WTC11 (cell line): ENCODE measurements at regions not wholly inside any gene's neighbourhood (a gene's known extent, or its start where the extent isn't known, plus 50 kb on each side); places are given as distances from the start of the nearest gene placed in this dataset.
"Not testable (repeated sequence)": the region's sequence is repeated elsewhere in the genome, so short reads cannot be mapped to it uniquely, and the experiment has no call there.

ENCODE experiments used
- ATAC-seq: fragments of 200-7000 bp; cut with Tn5 transposase; 2 replicates; pipeline ENCODE4 v1.10.0; 2021; ENCODE audit warnings: mild to moderate bottlenecking, moderate library complexity
- CTCF ChIA-PET: fragments of 300-600 bp; sonication (Branson Sonifier 250); formaldehyde crosslinking; loops from one replicate; lab custom pipeline; 2021; ENCODE audit warnings: antibody characterized with exemption; lab: Charles Lee
- POLR2A ChIA-PET: fragments of 350-600 bp; sonication (Branson Sonifier 250); formaldehyde crosslinking; loops from one replicate; lab custom pipeline; 2021; ENCODE audit warnings: antibody characterized with exemption; lab: Charles Lee
- DNase-seq: peaks from one replicate; pipeline ENCODE4 v3.0.0; 2021; ENCODE audit warnings: low spot score
- H3K27ac Mint-ChIP-seq: 2 replicates; pipeline ENCODE4 v1.8.0; 2021; ENCODE audit warnings: mixed read lengths
- H3K27me3 Mint-ChIP-seq: 2 replicates; pipeline ENCODE4 v1.8.0; 2021; ENCODE audit warnings: low read depth, mild to moderate bottlenecking, moderate library complexity, mixed read lengths
- H3K36me3 Mint-ChIP-seq: 2 replicates; pipeline ENCODE4 v1.8.0; 2021; ENCODE audit warnings: mixed read lengths
- H3K4me1 Mint-ChIP-seq: 2 replicates; pipeline ENCODE4 v1.8.0; 2022; ENCODE audit warnings: mixed read lengths
- H3K4me3 Mint-ChIP-seq: 2 replicates; pipeline ENCODE4 v1.8.0; 2021; ENCODE audit warnings: mild to moderate bottlenecking, moderate library complexity, mixed read lengths
- H3K9me3 Mint-ChIP-seq: 2 replicates; pipeline ENCODE4 v1.8.0; 2021; ENCODE audit warnings: mixed read lengths

DNA sequence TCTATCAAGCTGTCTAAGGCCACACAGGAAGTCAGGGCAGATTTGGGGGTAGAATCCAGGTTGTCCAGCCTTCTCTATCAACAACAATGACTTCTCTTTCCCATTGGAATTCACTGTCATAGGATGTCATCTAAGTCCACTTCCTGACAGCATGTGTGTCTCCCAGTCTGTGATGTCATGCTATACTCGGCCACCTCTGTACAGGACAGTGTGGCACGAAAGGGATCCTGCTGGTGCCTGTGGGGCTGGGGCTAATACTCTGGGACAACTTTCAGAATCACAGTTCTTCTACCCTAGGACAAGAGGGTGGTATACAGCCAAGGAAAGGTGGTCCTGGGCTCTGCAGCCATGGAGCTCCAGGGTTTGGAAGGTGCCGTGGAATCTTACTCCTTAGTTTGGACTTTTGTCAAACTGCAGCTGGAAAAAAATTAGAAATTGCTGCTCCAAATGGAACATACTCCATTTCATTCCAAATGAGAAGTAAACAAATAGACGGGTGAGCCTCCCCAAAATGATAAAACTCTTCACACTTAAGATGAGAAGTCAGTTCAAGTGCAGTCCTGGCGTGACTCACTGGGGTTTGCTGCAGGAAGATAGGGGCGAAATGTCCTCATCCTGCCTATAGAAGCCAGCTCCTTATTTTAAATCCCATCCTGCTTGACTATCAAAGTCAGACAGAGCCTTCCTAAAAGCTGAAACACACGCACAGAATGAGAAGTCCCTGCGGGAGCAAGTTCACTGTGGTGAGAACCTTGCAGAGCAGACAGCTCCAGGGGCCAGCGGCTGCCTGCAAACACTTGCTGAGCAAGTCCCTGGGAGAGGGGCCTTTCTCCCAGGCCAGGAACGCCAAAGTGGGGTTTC lies 144.2 kb upstream of the PLGLB2 start:
- POLR2A ChIA-PET, H3K27me3 Mint-ChIP-seq, H3K36me3 Mint-ChIP-seq, CTCF ChIA-PET, H3K9me3 Mint-ChIP-seq, H3K27ac Mint-ChIP-seq, H3K4me3 Mint-ChIP-seq, DNase-seq, H3K4me1 Mint-ChIP-seq: not testable (repeated sequence)
- ATAC-seq, result peak; percentile 34; the same call in 1 of the 2 replicates

GRCh38 chr2:87604279-87604818 lies 143.5 kb upstream of the PLGLB2 start:
- H3K27ac Mint-ChIP-seq, POLR2A ChIA-PET, H3K36me3 Mint-ChIP-seq, H3K9me3 Mint-ChIP-seq, H3K27me3 Mint-ChIP-seq, CTCF ChIA-PET, H3K4me3 Mint-ChIP-seq, DNase-seq, H3K4me1 Mint-ChIP-seq: not testable (repeated sequence)
- ATAC-seq, result peak; percentile 22; the same call in 1 of the 2 replicates

GRCh38 chr2:87604980-87605379 lies 142.9 kb upstream of the PLGLB2 start:
- POLR2A ChIA-PET, H3K9me3 Mint-ChIP-seq, H3K36me3 Mint-ChIP-seq, DNase-seq, H3K27me3 Mint-ChIP-seq, H3K4me1 Mint-ChIP-seq, CTCF ChIA-PET, H3K4me3 Mint-ChIP-seq, ATAC-seq, H3K27ac Mint-ChIP-seq: not testable (repeated sequence)

DNA sequence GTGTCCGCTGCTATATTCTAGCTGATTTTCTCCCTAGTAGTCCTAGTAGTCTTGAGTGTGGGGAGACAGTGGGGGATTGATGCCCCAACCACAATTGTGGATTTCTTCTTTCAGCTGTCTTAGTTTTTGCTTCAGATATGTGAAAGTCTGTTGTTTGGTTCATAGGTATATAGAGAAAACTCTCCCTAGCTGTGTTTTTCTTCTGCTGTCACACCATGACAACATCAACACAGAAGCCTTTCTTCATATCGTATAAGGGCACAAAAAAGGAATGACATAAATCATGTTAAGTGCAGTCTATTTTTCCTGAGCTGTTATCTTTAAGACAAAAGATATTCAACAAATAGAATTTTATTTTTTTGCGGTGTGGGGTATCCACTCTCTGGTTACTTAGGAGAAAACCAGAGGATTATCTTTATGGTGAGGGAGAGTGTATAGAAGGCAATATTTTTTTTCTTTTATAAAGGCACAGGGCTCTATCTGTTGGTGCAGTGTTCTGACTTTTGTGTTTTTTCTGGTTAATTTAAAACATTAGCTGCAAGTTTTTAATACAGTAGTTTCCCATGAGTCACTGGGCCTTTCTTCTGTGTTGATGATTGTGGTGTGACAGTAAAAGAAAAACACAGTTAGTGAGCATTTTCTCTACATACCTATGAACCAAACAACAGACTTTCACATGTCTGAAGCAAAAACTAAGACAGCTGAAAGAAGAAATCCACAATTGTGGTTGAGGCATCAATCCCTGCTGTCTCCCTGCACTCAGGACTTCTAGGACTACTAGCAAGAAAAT lies 139.3 kb upstream of the PLGLB2 start:
- H3K9me3 Mint-ChIP-seq, CTCF ChIA-PET, H3K4me3 Mint-ChIP-seq, H3K27ac Mint-ChIP-seq, POLR2A ChIA-PET, H3K4me1 Mint-ChIP-seq, ATAC-seq, H3K27me3 Mint-ChIP-seq, H3K36me3 Mint-ChIP-seq, DNase-seq: not testable (repeated sequence)

GRCh38 chr2:87610974-87611373 lies 136.9 kb upstream of the PLGLB2 start:
- H3K27ac Mint-ChIP-seq, H3K4me3 Mint-ChIP-seq, H3K9me3 Mint-ChIP-seq, CTCF ChIA-PET, POLR2A ChIA-PET, H3K27me3 Mint-ChIP-seq, H3K4me1 Mint-ChIP-seq, ATAC-seq, DNase-seq, H3K36me3 Mint-ChIP-seq: not testable (repeated sequence)

GRCh38 chr2:87611416-87611815 lies 136.5 kb upstream of the PLGLB2 start:
- DNase-seq, CTCF ChIA-PET, H3K4me3 Mint-ChIP-seq, H3K27ac Mint-ChIP-seq, H3K27me3 Mint-ChIP-seq, ATAC-seq, H3K9me3 Mint-ChIP-seq, H3K36me3 Mint-ChIP-seq, H3K4me1 Mint-ChIP-seq, POLR2A ChIA-PET: not testable (repeated sequence)

- ATAC-seq, H3K4me3 Mint-ChIP-seq, H3K27me3 Mint-ChIP-seq, H3K27ac Mint-ChIP-seq, H3K36me3 Mint-ChIP-seq, H3K9me3 Mint-ChIP-seq, DNase-seq, H3K4me1 Mint-ChIP-seq, CTCF ChIA-PET, POLR2A ChIA-PET: not testable (repeated sequence)
Observed at GRCh38 chr2:87611956-87612355, 135.9 kb upstream of the PLGLB2 start.

DNA sequence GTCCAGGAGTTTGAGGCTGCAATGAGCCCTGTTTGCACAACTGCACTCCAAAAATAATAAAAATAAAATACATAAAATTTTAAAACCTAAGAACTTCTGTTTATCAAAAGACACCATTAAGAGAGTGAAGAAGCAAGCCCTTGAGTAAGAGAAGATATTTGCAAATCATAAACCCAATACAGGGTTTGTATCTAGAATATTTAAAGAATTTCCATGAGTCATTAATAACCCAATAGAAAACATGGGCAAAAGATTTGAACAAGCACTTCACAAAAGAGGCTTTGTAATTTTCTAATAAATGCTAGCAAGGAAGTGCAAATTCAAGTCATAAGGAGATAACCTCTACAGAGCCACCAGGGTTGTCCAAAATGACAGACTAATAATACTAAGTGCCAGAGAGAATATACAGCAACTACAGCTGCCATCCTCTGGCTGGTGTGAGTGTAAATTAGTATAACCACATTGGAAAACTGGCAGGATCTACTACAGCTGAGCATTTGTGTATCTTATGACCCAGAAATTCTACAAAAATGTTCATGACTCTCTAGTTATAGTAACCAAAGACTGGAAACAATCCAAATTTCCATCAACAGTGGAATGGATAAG lies 133.0 kb upstream of the PLGLB2 start:
- H3K9me3 Mint-ChIP-seq, H3K4me3 Mint-ChIP-seq, POLR2A ChIA-PET, ATAC-seq, H3K36me3 Mint-ChIP-seq, H3K27me3 Mint-ChIP-seq, H3K27ac Mint-ChIP-seq, DNase-seq, CTCF ChIA-PET, H3K4me1 Mint-ChIP-seq: not testable (repeated sequence)

GRCh38 chr2:87619121-87619520 lies 128.8 kb upstream of the PLGLB2 start:
- not testable (repeated sequence) for H3K9me3 Mint-ChIP-seq

GRCh38 chr2:87621139-87621538 lies 126.7 kb upstream of the PLGLB2 start:
- H3K9me3 Mint-ChIP-seq, H3K4me3 Mint-ChIP-seq, POLR2A ChIA-PET, H3K27ac Mint-ChIP-seq, H3K4me1 Mint-ChIP-seq, H3K36me3 Mint-ChIP-seq, ATAC-seq, DNase-seq, CTCF ChIA-PET, H3K27me3 Mint-ChIP-seq: not testable (repeated sequence)

More at GRCh38 chr2:87619121-87619520, 128.8 kb upstream of the PLGLB2 start:
- H3K4me3 Mint-ChIP-seq, H3K36me3 Mint-ChIP-seq, DNase-seq, H3K27ac Mint-ChIP-seq, ATAC-seq, POLR2A ChIA-PET, CTCF ChIA-PET, H3K4me1 Mint-ChIP-seq, H3K27me3 Mint-ChIP-seq: not testable (repeated sequence)

DNA sequence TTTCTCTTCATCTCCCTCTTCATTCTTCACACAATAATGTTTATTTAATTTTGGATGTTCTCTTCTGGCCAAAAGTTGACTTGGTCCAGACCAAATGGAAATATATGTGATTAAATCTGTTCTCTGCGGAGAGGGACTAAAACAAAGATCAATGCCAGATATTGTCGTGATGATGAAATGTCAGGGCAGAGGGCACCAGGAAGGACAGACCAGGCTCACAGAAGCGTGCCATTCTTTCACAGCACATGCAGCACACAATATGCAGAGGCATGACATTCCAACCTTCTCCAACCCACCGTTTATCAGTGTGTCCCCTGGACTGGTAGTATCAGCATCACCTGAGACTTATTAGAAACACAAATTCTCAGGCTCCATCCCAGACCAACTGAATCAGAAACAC lies 125.2 kb upstream of the PLGLB2 start:
- H3K9me3 Mint-ChIP-seq, POLR2A ChIA-PET, H3K4me1 Mint-ChIP-seq, DNase-seq, H3K27ac Mint-ChIP-seq, ATAC-seq, H3K27me3 Mint-ChIP-seq, H3K36me3 Mint-ChIP-seq, H3K4me3 Mint-ChIP-seq, CTCF ChIA-PET: not testable (repeated sequence)
